ENCODE measurements at regions not wholly inside any gene's neighbourhood (a gene's known extent, or its start where the extent isn't known, plus 50 kb on each side); places are given as distances from the start of the nearest gene placed in this dataset.

- TF ChIP-seq CTCF (IDR thresholded peaks at IDR 0.05; ENCODE audit: low read length) (no peak), EZH2 (IDR thresholded peaks at IDR 0.05; ENCODE audit: borderline replicate concordance, low read length) (no peak)
Observed at GRCh38 chr3:94395851-94396250, 333.0 kb downstream of the NSUN3 start.
